Esophagus squamous epithelium (tissue), 4 donors: ENCODE measurements at regions not wholly inside any gene's neighbourhood (a gene's known extent, or its start where the extent isn't known, plus 50 kb on each side); places are given as distances from the start of the nearest gene placed in this dataset.

Source experiments
- small RNA-seq, 4 donors: library from RNA; depleted of rRNA; stranded (forward); fragments of <200 nt; gene quantifications; one replicate each; pipeline ENCODE3, GENCODE V24; 2016

Small RNAs in the stretch of these regions (small RNA-seq; reads per million reads assigned to genes)
- gene AL356010.1 (0 reads per million in 4 donors), gene AL590135.1 (0 reads per million in 4 donors), gene RNU6-725P (0 reads per million in 4 donors)
